ENCODE measurements at regions not wholly inside any gene's neighbourhood (a gene's known extent, or its start where the extent isn't known, plus 50 kb on each side); places are given as distances from the start of the nearest gene placed in this dataset.

DNA sequence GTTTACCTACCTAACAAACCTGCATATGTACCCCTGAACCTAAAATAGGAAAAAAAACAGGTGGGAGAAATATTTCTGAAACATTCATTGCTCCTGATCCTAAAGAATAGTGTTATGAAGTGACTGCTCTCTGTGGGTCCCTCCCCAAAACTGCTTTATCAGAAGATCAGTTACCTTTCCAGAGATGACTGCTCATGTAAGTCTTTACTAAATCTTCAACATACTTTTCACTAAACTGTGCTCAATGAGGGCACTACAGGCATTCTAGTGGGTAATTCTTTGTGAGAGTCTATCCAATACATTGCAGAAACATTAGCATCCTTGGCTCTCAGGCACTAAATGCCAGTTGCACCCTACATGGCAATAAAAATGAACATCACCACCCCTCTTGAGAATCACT, 189.3 kb upstream of the STK17B start:
- TF ChIP-seq POLR2A (IDR thresholded peaks at IDR 0.05) = no peak
- TF ChIP-seq, protein P1, sequence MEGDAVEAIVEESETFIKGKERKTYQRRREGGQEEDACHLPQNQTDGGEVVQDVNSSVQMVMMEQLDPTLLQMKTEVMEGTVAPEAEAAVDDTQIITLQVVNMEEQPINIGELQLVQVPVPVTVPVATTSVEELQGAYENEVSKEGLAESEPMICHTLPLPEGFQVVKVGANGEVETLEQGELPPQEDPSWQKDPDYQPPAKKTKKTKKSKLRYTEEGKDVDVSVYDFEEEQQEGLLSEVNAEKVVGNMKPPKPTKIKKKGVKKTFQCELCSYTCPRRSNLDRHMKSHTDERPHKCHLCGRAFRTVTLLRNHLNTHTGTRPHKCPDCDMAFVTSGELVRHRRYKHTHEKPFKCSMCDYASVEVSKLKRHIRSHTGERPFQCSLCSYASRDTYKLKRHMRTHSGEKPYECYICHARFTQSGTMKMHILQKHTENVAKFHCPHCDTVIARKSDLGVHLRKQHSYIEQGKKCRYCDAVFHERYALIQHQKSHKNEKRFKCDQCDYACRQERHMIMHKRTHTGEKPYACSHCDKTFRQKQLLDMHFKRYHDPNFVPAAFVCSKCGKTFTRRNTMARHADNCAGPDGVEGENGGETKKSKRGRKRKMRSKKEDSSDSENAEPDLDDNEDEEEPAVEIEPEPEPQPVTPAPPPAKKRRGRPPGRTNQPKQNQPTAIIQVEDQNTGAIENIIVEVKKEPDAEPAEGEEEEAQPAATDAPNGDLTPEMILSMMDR (IDR thresholded peaks at IDR 0.05) = no peak
